Subcutaneous abdominal adipose tissue (tissue), 5 donors: ENCODE measurements at regions not wholly inside any gene's neighbourhood (a gene's known extent, or its start where the extent isn't known, plus 50 kb on each side); places are given as distances from the start of the nearest gene placed in this dataset.

Experiments
- H3K27ac ChIP-seq: one replicate; pipeline ENCODE4 v1.7.0; 2013; ENCODE audit warnings: low read depth, mild to moderate bottlenecking, inconsistent platforms, low read length, moderate library complexity
- H3K27me3 ChIP-seq, 5 donors: one replicate each; pipeline ENCODE4 v1.7.0; 2013; ENCODE audit warnings: low read length in 5 of 5, inconsistent platforms in 1 of 5; ENCODE audit not compliant: control insufficient read depth in 5 of 5, insufficient read depth in 4 of 5
- H3K36me3 ChIP-seq, 5 donors: one replicate each; pipeline ENCODE4 v1.7.0; 2013; ENCODE audit warnings: low read length in 5 of 5; ENCODE audit not compliant: control insufficient read depth in 5 of 5, insufficient read depth in 5 of 5
- H3K4me1 ChIP-seq, 5 donors: one replicate each; pipeline ENCODE4 v1.7.0; 2013; ENCODE audit warnings: low read length in 5 of 5, mild to moderate bottlenecking in 3 of 5, moderate library complexity in 1 of 5; ENCODE audit not compliant: control insufficient read depth in 5 of 5, insufficient read depth in 5 of 5
- H3K4me3 ChIP-seq, 5 donors: one replicate each; pipeline ENCODE4 v1.7.0; 2013; ENCODE audit warnings: low read length in 5 of 5, low read depth in 1 of 5
- H3K9ac ChIP-seq, 5 donors: one replicate each; pipeline ENCODE4 v1.7.0; 2013; ENCODE audit warnings: low read length in 5 of 5, mild to moderate bottlenecking in 4 of 5, moderate library complexity in 3 of 5
- H3K9me3 ChIP-seq, 5 donors: one replicate each; pipeline ENCODE4 v1.7.0; 2013; ENCODE audit warnings: low read length in 5 of 5; ENCODE audit not compliant: control insufficient read depth in 5 of 5
- donor health status: healthy.
- donor health status: healthy.
- donor health status: healthy.
- donor health status: healthy.
- donor health status: healthy.

DNA sequence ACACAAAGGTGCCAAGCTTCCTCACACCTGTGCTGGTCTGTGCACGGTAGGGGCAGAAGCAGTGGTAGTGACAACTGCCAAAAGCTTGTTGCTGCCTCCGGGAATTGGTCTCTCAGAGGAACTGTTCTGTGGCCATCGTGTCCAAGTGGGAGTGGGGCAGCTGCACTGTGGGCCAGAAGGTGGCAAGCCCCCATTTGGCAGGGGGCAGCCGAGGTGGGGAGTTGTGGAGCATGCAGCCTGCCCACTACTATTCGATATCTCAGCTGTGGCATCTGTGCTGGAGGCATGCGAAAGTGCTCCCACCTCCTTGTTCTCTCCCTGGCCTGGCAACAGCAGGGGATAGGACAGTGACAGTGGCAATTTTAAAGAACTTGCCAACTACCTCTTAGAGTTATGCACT lies 192.8 kb downstream of the TBX22 start:
- peaks cover 0 to 3% (median 0%) of the 10 kb centered on the region in 5 donors for H3K9me3 ChIP-seq
- peaks cover 3 to 14% (median 12%) of the 10 kb centered on the region in 5 donors for H3K27me3 ChIP-seq
- no peak overlapping the region for H3K27ac ChIP-seq
- H3K4me1 ChIP-seq: no peaks in the 10 kb centered on the region
- H3K4me3 ChIP-seq: no peak overlapping the region
- H3K9ac ChIP-seq: no peak overlapping the region
- no peaks in the 10 kb centered on the region for H3K36me3 ChIP-seq

DNA sequence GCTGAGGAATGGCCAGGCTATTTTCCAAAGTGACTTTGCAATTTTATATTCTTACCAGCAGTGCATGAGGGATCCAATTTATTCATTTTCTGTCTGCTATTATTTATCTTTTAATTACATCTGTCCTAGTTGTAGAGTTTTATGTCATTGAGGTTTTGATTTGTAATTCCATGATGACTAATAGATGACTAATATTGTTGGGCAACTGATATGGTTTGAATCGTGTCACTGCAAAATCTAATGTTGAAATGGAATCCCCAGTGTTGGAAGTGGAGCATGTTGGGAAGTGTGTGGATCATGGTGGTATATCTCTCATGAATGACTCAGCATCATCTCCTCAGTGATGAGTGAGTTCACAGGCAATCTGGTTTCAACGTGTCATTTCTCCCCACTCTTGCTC lies 201.5 kb downstream of the TBX22 start:
- H3K27ac ChIP-seq: no peak overlapping the region
- peaks cover 3 to 19% (median 13%) of the 10 kb centered on the region in 5 donors for H3K9me3 ChIP-seq
- H3K4me1 ChIP-seq: no peaks in the 10 kb centered on the region
- H3K27me3 ChIP-seq: no peaks in the 10 kb centered on the region
- no peak overlapping the region for H3K4me3 ChIP-seq
- H3K36me3 ChIP-seq: no peaks in the 10 kb centered on the region
- H3K9ac ChIP-seq: no peak overlapping the region

DNA sequence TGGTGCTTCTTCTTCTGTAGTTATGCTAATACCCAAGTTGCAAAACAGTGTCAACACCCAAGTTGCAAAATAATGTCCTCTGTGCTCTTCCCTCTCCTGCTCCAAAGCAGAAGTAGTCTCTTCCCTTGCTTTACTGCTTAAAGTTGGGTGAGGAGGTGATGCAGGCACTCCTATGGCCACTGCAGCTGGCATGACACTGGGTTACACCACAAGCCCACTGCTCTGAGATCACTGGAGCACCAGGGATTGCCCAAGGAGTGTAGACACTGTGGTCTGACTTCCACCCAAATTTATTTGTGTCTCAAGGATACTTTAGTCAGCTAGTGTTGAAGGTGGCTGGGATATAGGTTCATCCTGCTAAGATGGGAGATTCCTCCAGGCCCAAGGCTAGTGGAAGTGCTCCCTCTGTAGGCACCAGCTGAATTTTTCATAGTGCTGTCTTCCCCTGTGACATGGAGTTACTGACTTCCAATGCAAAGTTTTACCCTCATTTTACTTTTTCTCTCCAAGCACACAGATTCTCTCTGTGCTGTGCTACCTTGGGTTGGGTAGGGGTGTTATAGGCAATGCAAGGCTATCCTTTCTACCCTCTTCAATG lies 196.2 kb upstream of the TENT5D start:
- Histone ChIP-seq H3K27ac (no peak overlapping the region), H3K4me3 (no peak overlapping the region), H3K9me3 (peaks cover 0 to 8% (median 3%) of the 10 kb centered on the region in 5 donors), H3K9ac (no peak overlapping the region), H3K36me3 (no peaks in the 10 kb centered on the region), H3K4me1 (no peaks in the 10 kb centered on the region), H3K27me3 (peaks cover 0 to 3% (median 0%) of the 10 kb centered on the region in 5 donors)

DNA sequence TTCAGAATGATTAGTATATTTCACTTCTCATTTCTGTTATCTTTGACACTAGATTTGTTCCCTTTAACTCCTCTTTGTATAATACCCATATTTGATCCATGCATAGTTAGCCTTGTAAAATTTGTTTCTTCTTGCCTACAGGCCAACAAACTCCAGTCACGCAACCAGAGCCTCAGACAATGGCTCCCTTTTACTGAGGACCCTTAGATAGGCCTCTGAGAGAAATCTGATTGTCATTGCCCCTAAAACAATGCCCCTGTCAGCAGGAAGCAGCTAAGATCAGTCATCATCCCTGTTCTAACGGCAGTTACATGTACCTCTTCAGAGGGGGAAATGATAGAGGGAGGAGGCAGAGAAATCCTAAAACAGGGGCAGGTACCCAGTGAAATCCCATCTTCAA lies 190.6 kb upstream of the TENT5D start:
- no peaks in the 10 kb centered on the region for H3K4me1 ChIP-seq
- H3K9me3 ChIP-seq: no peaks in the 10 kb centered on the region
- H3K36me3 ChIP-seq: no peaks in the 10 kb centered on the region
- H3K27me3 ChIP-seq: peaks cover 0 to 9% (median 0%) of the 10 kb centered on the region in 5 donors
- H3K4me3 ChIP-seq: no peak overlapping the region
- H3K9ac ChIP-seq: no peak overlapping the region
- H3K27ac ChIP-seq: no peak overlapping the region

DNA sequence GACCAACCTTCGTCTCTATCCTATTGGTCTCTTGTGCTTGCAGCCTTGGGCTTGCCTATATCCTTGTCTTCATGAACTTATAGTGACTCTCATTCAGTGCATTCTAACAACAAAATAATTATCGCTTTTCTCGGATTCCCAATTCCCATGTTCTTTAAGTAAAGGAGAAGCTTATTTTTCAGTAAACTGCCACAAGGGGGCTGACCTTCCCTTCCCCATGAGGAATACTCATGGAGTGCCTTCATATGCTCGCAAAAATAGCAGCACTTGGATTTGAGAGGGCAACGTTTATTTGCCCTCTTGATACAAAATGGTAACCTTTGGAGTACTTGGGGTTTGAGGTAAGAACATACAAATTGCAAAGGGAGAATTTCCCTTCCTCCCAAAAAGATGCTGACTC lies 183.2 kb upstream of the TENT5D start:
- Histone ChIP-seq H3K27me3 (peaks cover 2 to 13% (median 4%) of the 10 kb centered on the region in 5 donors), H3K27ac (no peak overlapping the region), H3K36me3 (no peaks in the 10 kb centered on the region), H3K9me3 (peaks cover 0 to 1% (median 0%) of the 10 kb centered on the region in 5 donors), H3K4me1 (no peaks in the 10 kb centered on the region), H3K9ac (no peak overlapping the region), H3K4me3 (no peak overlapping the region)

DNA sequence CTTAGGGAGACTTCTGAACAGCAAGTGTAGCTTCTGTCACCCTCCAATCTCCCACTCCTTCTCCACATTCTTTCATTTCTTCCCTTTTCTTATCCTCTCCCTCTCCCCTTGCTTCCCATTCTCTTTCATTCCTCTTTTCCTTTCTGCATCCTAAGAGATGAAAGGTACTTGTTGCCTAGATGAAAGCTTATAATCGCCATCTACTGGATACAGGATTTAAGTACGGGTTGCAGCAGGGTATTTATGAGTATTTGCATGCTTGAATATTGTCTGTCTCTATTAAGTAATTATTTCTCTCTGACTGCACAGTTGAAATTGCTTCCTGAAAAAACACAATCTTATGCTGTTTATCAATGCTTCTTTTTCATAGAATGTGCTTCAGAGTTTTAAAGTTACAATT lies 174.0 kb upstream of the TENT5D start:
- Histone ChIP-seq H3K27ac (no peak overlapping the region), H3K9ac (no peak overlapping the region), H3K36me3 (no peaks in the 10 kb centered on the region), H3K9me3 (peaks cover 0 to 5% (median 0%) of the 10 kb centered on the region in 5 donors), H3K27me3 (peaks cover 0 to 3% (median 0%) of the 10 kb centered on the region in 5 donors), H3K4me3 (no peak overlapping the region), H3K4me1 (no peaks in the 10 kb centered on the region)

DNA sequence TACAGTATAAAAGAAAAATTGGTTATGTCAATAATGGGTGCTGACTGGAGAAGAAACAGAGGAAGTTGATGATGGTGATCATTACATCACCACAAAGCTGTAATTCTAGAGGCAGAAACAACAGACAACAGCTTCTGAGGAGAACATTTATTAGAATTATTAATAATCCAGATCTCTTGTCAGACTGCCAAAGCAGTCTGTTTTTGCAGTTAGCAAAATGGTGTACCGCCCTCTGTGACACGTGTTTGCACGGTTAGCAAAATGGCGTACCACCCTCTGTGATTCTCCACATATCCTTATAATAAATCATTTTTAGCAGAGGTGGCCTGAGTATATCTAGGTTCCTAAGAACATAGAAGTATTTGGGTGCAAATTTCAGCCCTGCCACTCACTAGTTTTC lies 154.0 kb upstream of the TENT5D start:
- Histone ChIP-seq H3K27ac (no peak overlapping the region), H3K4me1 (no peaks in the 10 kb centered on the region), H3K36me3 (no peaks in the 10 kb centered on the region), H3K9ac (no peak overlapping the region), H3K4me3 (no peak overlapping the region), H3K27me3 (peaks cover 0 to 8% (median 0%) of the 10 kb centered on the region in 5 donors), H3K9me3 (no peaks in the 10 kb centered on the region)

DNA sequence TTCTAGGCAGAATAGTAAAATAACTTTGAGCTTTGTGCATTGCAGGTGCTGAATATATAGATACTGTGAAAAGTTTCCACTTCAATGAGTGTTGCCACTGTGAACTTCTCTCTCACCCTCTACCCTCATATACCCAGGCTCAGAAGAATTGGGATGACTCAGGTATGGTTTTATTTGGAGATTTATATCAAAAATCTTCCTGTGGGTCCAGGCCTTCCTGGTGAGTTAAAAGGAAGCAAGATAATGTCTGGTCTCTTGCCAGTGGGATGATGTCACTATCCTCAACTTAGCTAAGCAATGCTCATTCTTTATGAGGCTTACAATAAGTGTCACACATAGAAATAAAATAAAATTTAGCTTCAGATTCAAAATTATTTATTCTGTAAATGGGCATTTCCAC lies 153.3 kb upstream of the TENT5D start:
- Histone ChIP-seq H3K4me1 (no peaks in the 10 kb centered on the region), H3K9ac (no peak overlapping the region), H3K36me3 (no peaks in the 10 kb centered on the region), H3K9me3 (no peaks in the 10 kb centered on the region), H3K27me3 (peaks cover 0 to 8% (median 0%) of the 10 kb centered on the region in 5 donors), H3K27ac (no peak overlapping the region), H3K4me3 (no peak overlapping the region)

DNA sequence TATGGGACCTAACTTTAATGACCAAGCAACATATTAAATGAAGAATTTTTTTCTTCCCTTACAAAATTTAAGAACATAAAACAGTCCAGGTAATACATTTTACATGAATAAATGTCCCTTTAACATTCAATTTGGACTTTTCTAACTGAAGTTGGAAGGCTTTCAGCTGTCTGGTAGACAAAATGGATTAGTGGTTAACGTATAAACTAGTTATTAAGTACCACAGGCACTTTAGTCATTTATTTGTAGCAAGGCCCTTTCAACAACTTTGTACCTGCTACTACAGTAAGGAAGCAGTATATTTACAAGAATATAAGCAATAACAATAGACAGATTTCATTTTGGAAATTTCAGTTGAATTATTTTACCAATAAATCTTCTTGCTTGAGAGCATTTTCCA lies 152.5 kb upstream of the TENT5D start:
- Histone ChIP-seq H3K4me3 (no peak overlapping the region), H3K27me3 (peaks cover 0 to 8% (median 0%) of the 10 kb centered on the region in 5 donors), H3K9me3 (no peaks in the 10 kb centered on the region), H3K36me3 (no peaks in the 10 kb centered on the region), H3K27ac (no peak overlapping the region), H3K9ac (no peak overlapping the region), H3K4me1 (no peaks in the 10 kb centered on the region)

DNA sequence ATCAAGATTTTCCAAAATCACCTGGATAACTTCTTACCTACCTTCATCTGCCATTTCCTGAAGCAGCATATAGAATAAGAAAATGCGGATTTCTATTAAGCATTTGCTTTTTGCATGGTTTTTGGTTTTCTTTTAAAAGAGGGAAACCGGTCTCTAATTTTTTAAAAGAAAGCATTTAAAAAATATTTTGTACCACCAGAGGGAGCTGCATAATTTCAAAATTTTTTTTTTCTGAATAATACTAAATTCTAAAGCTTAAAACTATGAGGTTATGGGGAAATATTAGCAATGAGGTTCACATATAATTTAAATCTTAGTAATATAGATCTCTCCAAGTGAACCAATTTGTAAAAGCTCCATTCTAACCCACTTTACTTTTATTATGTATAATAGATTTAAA lies 137.7 kb upstream of the TENT5D start:
- Histone ChIP-seq H3K4me3 (no peak overlapping the region), H3K27me3 (no peaks in the 10 kb centered on the region), H3K9ac (no peak overlapping the region), H3K4me1 (no peaks in the 10 kb centered on the region), H3K36me3 (no peaks in the 10 kb centered on the region), H3K27ac (no peak overlapping the region), H3K9me3 (no peaks in the 10 kb centered on the region)
